IMR-90 (cell line): ENCODE measurements at regions not wholly inside any gene's neighbourhood (a gene's known extent, or its start where the extent isn't known, plus 50 kb on each side); places are given as distances from the start of the nearest gene placed in this dataset.

Source experiments
- ATAC-seq: fragments of 200-7000 bp; cut with Tn5 transposase; 2 replicates; pipeline ENCODE4 v1.9.1; 2020; ENCODE audit warnings: low read depth, mild to moderate bottlenecking, moderate library complexity
- BruUV-seq: library from RNA; stranded (reverse); fragments of 400-500 nt; replicated peaks from 2 replicates; lab custom pipeline; 2021; lab: Mats Ljungman, UMichigan
- CTCF ChIA-PET: fragments of 300-600 bp; formaldehyde crosslinking; extraction: SDS; loops from one replicate; lab custom pipeline; 2021; ENCODE audit warnings: antibody characterized with exemption; lab: Yijun Ruan, JAX
- POLR2A ChIA-PET: fragments of 300-600 bp; sonication (Branson Sonifier 250); formaldehyde crosslinking; loops from one replicate; lab custom pipeline; 2022; ENCODE audit warnings: antibody characterized with exemption; ENCODE audit not compliant: unreplicated experiment; lab: Charles Lee
- DNase-seq: peaks from one replicate; pipeline ENCODE4 v3.0.0; 2013
- H2AFZ ChIP-seq: replicated peaks from 2 replicates; pipeline ENCODE3; 2013; ENCODE audit warnings: low read length, mild to moderate bottlenecking; ENCODE audit not compliant: poor library complexity
- H2AK5ac ChIP-seq: 2 replicates; pipeline ENCODE4 v1.6.1; 2013; ENCODE audit warnings: low read depth, low read length, inconsistent platforms
- H2AK9ac ChIP-seq: replicated peaks from 2 replicates; pipeline ENCODE3; 2013; ENCODE audit warnings: mild to moderate bottlenecking, low read depth, low read length, moderate library complexity; ENCODE audit not compliant: poor library complexity
- H2BK120ac ChIP-seq: 2 replicates; pipeline ENCODE4 v1.6.1; 2013; ENCODE audit warnings: low read depth, low read length, inconsistent platforms
- H2BK15ac ChIP-seq: 3 replicates; pipeline ENCODE4 v1.6.1; 2013; ENCODE audit warnings: low read depth, low read length, inconsistent platforms
- H2BK20ac ChIP-seq: 2 replicates; pipeline ENCODE4 v1.6.1; 2013; ENCODE audit warnings: low read depth, mild to moderate bottlenecking, inconsistent platforms, low read length, moderate library complexity
- H2BK5ac ChIP-seq: 2 replicates; pipeline ENCODE4 v1.6.1; 2013; ENCODE audit warnings: mild to moderate bottlenecking, low read depth, low read length, inconsistent platforms; ENCODE audit not compliant: poor library complexity, severe bottlenecking
- H3K14ac ChIP-seq: replicated peaks from 2 replicates; pipeline ENCODE4 v1.6.1; 2013; ENCODE audit warnings: low read depth, low read length, inconsistent platforms
- H3K18ac ChIP-seq: 2 replicates; pipeline ENCODE4 v1.6.1; 2013; ENCODE audit warnings: low read depth, low read length, control low read depth
- H3K23ac ChIP-seq: 2 replicates; pipeline ENCODE4 v1.6.1; 2013; ENCODE audit warnings: low read depth, low read length, inconsistent platforms
- H3K27ac ChIP-seq: 2 replicates; pipeline ENCODE4 v1.5.1; 2013; ENCODE audit warnings: mild to moderate bottlenecking, control low read depth, low read length; ENCODE audit not compliant: insufficient read depth
- H3K27me3 ChIP-seq: 2 replicates; pipeline ENCODE4 v1.6.1; 2013; ENCODE audit warnings: low read length; ENCODE audit not compliant: control insufficient read depth, insufficient read depth
- H3K36me3 ChIP-seq: 2 replicates; pipeline ENCODE4 v1.6.1; 2013; ENCODE audit warnings: low read length, mixed read lengths; ENCODE audit not compliant: control insufficient read depth, insufficient read depth
- H3K4ac ChIP-seq: 2 replicates; pipeline ENCODE4 v1.6.1; 2013; ENCODE audit warnings: low read depth, low read length, inconsistent platforms
- H3K4me1 ChIP-seq: 2 replicates; pipeline ENCODE4 v1.6.1; 2013; ENCODE audit warnings: low read length, mixed read lengths; ENCODE audit not compliant: control insufficient read depth, insufficient read depth
- H3K4me2 ChIP-seq: 2 replicates; pipeline ENCODE4 v1.6.1; 2013; ENCODE audit warnings: low read depth, mild to moderate bottlenecking, control low read depth, low read length, moderate library complexity
- H3K4me3 ChIP-seq: 2 replicates; pipeline ENCODE4 v1.5.1; 2013; ENCODE audit warnings: low read depth, mild to moderate bottlenecking, control low read depth, low read length, moderate library complexity; ENCODE audit not compliant: insufficient read depth
- H3K56ac ChIP-seq: 2 replicates; pipeline ENCODE4 v1.6.1; 2013; ENCODE audit warnings: low read length, inconsistent platforms; ENCODE audit not compliant: insufficient read depth; ENCODE audit errors: extremely low read depth
- H3K79me1 ChIP-seq, 2 experiments: 2 replicates each; pipeline ENCODE4 v1.6.1; 2013; ENCODE audit warnings: low read length in 2 of 2, inconsistent platforms in 1 of 2, low read depth in 1 of 2
- H3K9ac ChIP-seq: 2 replicates; pipeline ENCODE4 v1.6.1; 2013; ENCODE audit warnings: low read depth, low read length, control low read depth
- H3K9me1 ChIP-seq: 2 replicates; pipeline ENCODE4 v1.6.1; 2013; ENCODE audit warnings: low read length, inconsistent platforms; ENCODE audit not compliant: insufficient read depth
- H3K9me3 ChIP-seq: 2 replicates; pipeline ENCODE4 v1.6.1; 2013; ENCODE audit warnings: low read length; ENCODE audit not compliant: control insufficient read depth, insufficient read depth
- H4K20me1 ChIP-seq: 2 replicates; pipeline ENCODE4 v1.6.1; 2013; ENCODE audit warnings: low read length, inconsistent platforms; ENCODE audit not compliant: insufficient read depth
- H4K5ac ChIP-seq: 2 replicates; pipeline ENCODE4 v1.6.1; 2013; ENCODE audit warnings: mild to moderate bottlenecking, low read depth, low read length, control low read depth
- H4K8ac ChIP-seq, 2 experiments: 2 replicates each; pipeline ENCODE4 v1.6.1; 2013; ENCODE audit warnings: low read depth in 2 of 2, low read length in 2 of 2, control low read depth in 1 of 2, inconsistent platforms in 1 of 2
- H4K91ac ChIP-seq: 2 replicates; pipeline ENCODE4 v1.6.1; 2013; ENCODE audit warnings: low read depth, low read length, inconsistent platforms; ENCODE audit not compliant: insufficient read depth
- NFE2L2 ChIP-seq: fragments of 150-350 bp; IDR thresholded peaks from 2 replicates; pipeline ENCODE4 v1.6.1; 2016; ENCODE audit warnings: low read depth, mild to moderate bottlenecking, low read length
- POLR2A ChIP-seq: IDR thresholded peaks from 2 replicates; pipeline ENCODE4 v1.6.1; 2012; ENCODE audit warnings: mild to moderate bottlenecking, low read depth, low read length
- RCOR1 ChIP-seq: IDR thresholded peaks from 2 replicates; pipeline ENCODE4 v1.6.1; 2012; ENCODE audit warnings: mild to moderate bottlenecking, low read length, improper control_type of control experiment; ENCODE audit not compliant: insufficient replicate concordance
- SMC3 ChIP-seq: fragments of 150-350 bp; IDR thresholded peaks from 2 replicates; pipeline ENCODE4 v1.6.1; 2016; ENCODE audit warnings: low read depth, mild to moderate bottlenecking, antibody characterized with exemption, low read length, moderate library complexity
- WGBS, 2 experiments: methylation state at CpG; one replicate each; pipeline versions ENCODE4 v1.1.5 to v1.1.7; 2013; ENCODE audit warnings: missing lambda C conversion rate in 2 of 2; ENCODE audit not compliant: insufficient read length in 1 of 2; ENCODE audit errors: extremely low coverage in 2 of 2; 5-methylcytosine and 5-hydroxymethylcytosine counted together
- dilution Hi-C: fragments of 300-500 bp; cut with HindIII; formaldehyde crosslinking; loops from one replicate; pipeline ENCODE4 v1.14.3; 2018; ENCODE audit warnings: low sequenced_read_pairs; ENCODE audit not compliant: unreplicated experiment
- in situ Hi-C: fragments of 300-500 bp; cut with MboI; formaldehyde crosslinking; loops from 3 replicates; pipeline ENCODE4 v1.14.3; 2019; ENCODE audit warnings: low sequenced_read_pairs, inconsistent platforms, mixed read lengths
- intact Hi-C: fragments of 100-400 bp; cut with micrococcal nuclease; formaldehyde crosslinking; loops from 2 replicates; pipeline ENCODE4 v1.10.0; 2022
- TF ChIP-seq, protein P1 (sequence below): conservative IDR thresholded peaks from 2 replicates; pipeline ENCODE4 v1.5.1; 2012; ENCODE audit warnings: mild to moderate bottlenecking, low read depth, low read length, improper control_type of control experiment
- TF ChIP-seq, protein P2 (sequence below): fragments of 150-350 bp; IDR thresholded peaks from 2 replicates; pipeline ENCODE4 v1.6.1; 2016; ENCODE audit warnings: low read depth, mild to moderate bottlenecking, low read length, moderate library complexity, borderline replicate concordance

DNA sequence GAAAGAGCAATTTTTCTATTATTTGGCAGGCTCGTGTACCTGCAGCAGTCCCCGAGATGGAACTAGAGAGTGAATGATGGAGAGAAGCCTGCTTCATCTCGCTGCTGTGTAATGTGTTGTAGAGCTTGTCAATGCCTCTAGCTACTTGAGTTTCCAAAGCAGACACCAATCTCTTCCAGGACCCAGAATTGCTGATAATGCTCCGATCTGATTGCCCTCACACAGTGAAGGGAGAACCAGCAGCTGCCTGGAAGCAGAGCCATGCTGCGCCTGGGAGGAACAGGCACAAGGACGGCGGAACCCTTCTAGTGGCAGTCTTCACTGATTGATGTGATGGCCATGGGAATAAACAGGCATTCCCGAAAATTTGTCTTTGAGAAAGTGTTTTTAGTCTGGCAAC, 288.0 kb downstream of the ICE1 start:
- H4K5ac ChIP-seq: no peak overlapping the region
- H3K14ac ChIP-seq: no peak overlapping the region
- POLR2A ChIA-PET: no interaction called here
- no peak overlapping the region for H3K23ac ChIP-seq
- H2AFZ ChIP-seq: no peak overlapping the region
- H3K27me3 ChIP-seq: no peaks in the 10 kb centered on the region
- 37% methylated on average over 3 of the region's 8 CpGs; no CpG with 5 or more reads in 1 of the 2 experiments for WGBS, 2 experiments
- in situ Hi-C loops: no loop called here
- no peaks in the 10 kb centered on the region for H3K4me1 ChIP-seq
- H3K18ac ChIP-seq: no peak overlapping the region
- no peak overlapping the region for H3K56ac ChIP-seq
- H4K20me1 ChIP-seq: no peaks in the 10 kb centered on the region
- no peaks in the 10 kb centered on the region for H3K36me3 ChIP-seq
- H2AK5ac ChIP-seq: no peak overlapping the region
- H3K4me2 ChIP-seq: no peak overlapping the region
- H4K91ac ChIP-seq: no peak overlapping the region
- BruUV-seq: no TSS peak
- no peak overlapping the region for H4K8ac ChIP-seq
- H3K4ac ChIP-seq: no peak overlapping the region
- intact Hi-C loops: no loop called here
- dilution Hi-C loops: no loop called here
- no peak overlapping the region for H3K4me3 ChIP-seq
- peaks cover 22% of the 10 kb centered on the region for H3K9me3 ChIP-seq
- no peak overlapping the region for H2BK20ac ChIP-seq
- TF ChIP-seq SMC3 (no peak), POLR2A (no peak), RCOR1 (no peak), NFE2L2 (no peak)
- TF ChIP-seq, protein P1, sequence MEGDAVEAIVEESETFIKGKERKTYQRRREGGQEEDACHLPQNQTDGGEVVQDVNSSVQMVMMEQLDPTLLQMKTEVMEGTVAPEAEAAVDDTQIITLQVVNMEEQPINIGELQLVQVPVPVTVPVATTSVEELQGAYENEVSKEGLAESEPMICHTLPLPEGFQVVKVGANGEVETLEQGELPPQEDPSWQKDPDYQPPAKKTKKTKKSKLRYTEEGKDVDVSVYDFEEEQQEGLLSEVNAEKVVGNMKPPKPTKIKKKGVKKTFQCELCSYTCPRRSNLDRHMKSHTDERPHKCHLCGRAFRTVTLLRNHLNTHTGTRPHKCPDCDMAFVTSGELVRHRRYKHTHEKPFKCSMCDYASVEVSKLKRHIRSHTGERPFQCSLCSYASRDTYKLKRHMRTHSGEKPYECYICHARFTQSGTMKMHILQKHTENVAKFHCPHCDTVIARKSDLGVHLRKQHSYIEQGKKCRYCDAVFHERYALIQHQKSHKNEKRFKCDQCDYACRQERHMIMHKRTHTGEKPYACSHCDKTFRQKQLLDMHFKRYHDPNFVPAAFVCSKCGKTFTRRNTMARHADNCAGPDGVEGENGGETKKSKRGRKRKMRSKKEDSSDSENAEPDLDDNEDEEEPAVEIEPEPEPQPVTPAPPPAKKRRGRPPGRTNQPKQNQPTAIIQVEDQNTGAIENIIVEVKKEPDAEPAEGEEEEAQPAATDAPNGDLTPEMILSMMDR: no peak
- TF ChIP-seq, protein P2, sequence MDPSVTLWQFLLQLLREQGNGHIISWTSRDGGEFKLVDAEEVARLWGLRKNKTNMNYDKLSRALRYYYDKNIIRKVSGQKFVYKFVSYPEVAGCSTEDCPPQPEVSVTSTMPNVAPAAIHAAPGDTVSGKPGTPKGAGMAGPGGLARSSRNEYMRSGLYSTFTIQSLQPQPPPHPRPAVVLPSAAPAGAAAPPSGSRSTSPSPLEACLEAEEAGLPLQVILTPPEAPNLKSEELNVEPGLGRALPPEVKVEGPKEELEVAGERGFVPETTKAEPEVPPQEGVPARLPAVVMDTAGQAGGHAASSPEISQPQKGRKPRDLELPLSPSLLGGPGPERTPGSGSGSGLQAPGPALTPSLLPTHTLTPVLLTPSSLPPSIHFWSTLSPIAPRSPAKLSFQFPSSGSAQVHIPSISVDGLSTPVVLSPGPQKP: no peak
- CTCF ChIA-PET: no interaction called here
- H2BK5ac ChIP-seq: no peak overlapping the region
- no peak overlapping the region for H3K27ac ChIP-seq
- H2BK120ac ChIP-seq: no peak overlapping the region
- H2BK15ac ChIP-seq: no peak overlapping the region
- ATAC-seq (no peak), DNase-seq (no peak)
- H3K79me1 ChIP-seq: no peaks in the 10 kb centered on the region
- H3K9ac ChIP-seq: no peak overlapping the region
- H2AK9ac ChIP-seq: no peak overlapping the region
- no peaks in the 10 kb centered on the region for H3K9me1 ChIP-seq
